A549 (cell line): ENCODE measurements at regions not wholly inside any gene's neighbourhood (a gene's known extent, or its start where the extent isn't known, plus 50 kb on each side); places are given as distances from the start of the nearest gene placed in this dataset.
"Not testable (repeated sequence)": the region's sequence is repeated elsewhere in the genome, so short reads cannot be mapped to it uniquely, and the experiment has no call there.

Source experiments
- ATAC-seq, 2 experiments: fragments of 200-7000 bp in 1 of 2; fragments of >200 bp in 1 of 2; cut with Nextera tagmentation in 1 of 2; cut with Tn5 transposase in 1 of 2; 3 replicates each; pipeline versions ENCODE4 v1.8.0 to v1.9.1; 2018 to 2020; ENCODE audit warnings: mild to moderate bottlenecking in 1 of 2, moderate library complexity in 1 of 2
- CTCF ChIA-PET: fragments of 300-600 bp; sonication (Branson Sonifier 250); formaldehyde crosslinking; extraction: SDS; loops from one replicate; lab custom pipeline; 2021; ENCODE audit warnings: antibody characterized with exemption, inconsistent platforms; lab: Yijun Ruan, JAX
- POLR2A ChIA-PET: fragments of 350-600 bp; formaldehyde crosslinking; extraction: SDS; loops from one replicate; lab custom pipeline; 2021; ENCODE audit warnings: antibody characterized with exemption, inconsistent platforms; lab: Yijun Ruan, JAX
- DNase-seq, 2 experiments: peaks; one replicate each; pipeline versions ENCODE4 v3.0.0 to v3.0.0-alpha.2; 2011 to 2016; ENCODE audit warnings: low read depth in 1 of 2, low spot score in 1 of 2
- FAIRE-seq: peaks from 2 replicates; lab custom pipeline; 2011; peaks lifted over from hg19 to GRCh38; lab: Jason Lieb, UNC
- H3K27ac ChIP-seq, 2 experiments: fragments of >200 bp; sonication (Bioruptor Twin); formaldehyde crosslinking; 3 replicates each; pipeline ENCODE4 v1.5.1; 2016 to 2017
- H3K4me1 ChIP-seq: fragments of >200 bp; sonication (Bioruptor Twin); formaldehyde crosslinking; 3 replicates; pipeline ENCODE4 v1.6.1; 2016
- H3K4me2 ChIP-seq: fragments of >200 bp; sonication (Bioruptor Twin); formaldehyde crosslinking; 3 replicates; pipeline ENCODE4 v1.6.1; 2016
- H3K4me3 ChIP-seq: fragments of >200 bp; sonication (Bioruptor Twin); formaldehyde crosslinking; 3 replicates; pipeline ENCODE4 v1.5.1; 2016
- H3K9me3 ChIP-seq: fragments of >200 bp; sonication (Bioruptor Twin); formaldehyde crosslinking; 3 replicates; pipeline ENCODE4 v1.6.1; 2016
- HEYL ChIP-seq: fragments of 250-450 bp; sonication (Bioruptor Pico); IDR thresholded peaks from 2 replicates; pipeline ENCODE4 v1.8.0; 2021; ENCODE audit warnings: mild to moderate bottlenecking, moderate library complexity
- HOXA7 ChIP-seq: fragments of 250-450 bp; sonication (Bioruptor Pico); IDR thresholded peaks from 2 replicates; pipeline ENCODE4 v1.5.0; 2020; ENCODE audit warnings: mild to moderate bottlenecking, moderate library complexity
- KDM1A ChIP-seq: fragments of 200-600 bp; sonication (generic); IDR thresholded peaks from 2 replicates; pipeline ENCODE4 v1.6.1; 2016; ENCODE audit warnings: low read depth, mild to moderate bottlenecking
- NR3C1 ChIP-seq: fragments of >200 bp; sonication (Bioruptor Twin); formaldehyde crosslinking; IDR thresholded peaks from 3 replicates; pipeline ENCODE4 v1.6.1; 2017
- POLR2A ChIP-seq: IDR thresholded peaks from 2 replicates; pipeline ENCODE4 v1.6.1; 2012; ENCODE audit warnings: mild to moderate bottlenecking, low read length
- POLR2AphosphoS2 ChIP-seq: conservative IDR thresholded peaks from 2 replicates; pipeline ENCODE4 v1.6.1; 2012; ENCODE audit warnings: low read length, improper control_type of control experiment, inconsistent platforms
- RAD21 ChIP-seq, 2 experiments: fragments of >200 bp in 1 of 2; sonication (Bioruptor Twin) in 1 of 2; formaldehyde crosslinking in 1 of 2; IDR thresholded peaks in 1 of 2; conservative IDR thresholded peaks in 1 of 2; 2 replicates in 1 of 2; 3 replicates in 1 of 2; pipeline ENCODE4 v1.6.1; 2012 to 2018; ENCODE audit warnings: inconsistent platforms in 1 of 2
- RARB ChIP-seq: fragments of 250-450 bp; sonication (Bioruptor Pico); IDR thresholded peaks from 2 replicates; pipeline ENCODE4 v1.8.0; 2021; ENCODE audit warnings: mild to moderate bottlenecking, moderate library complexity
- REST ChIP-seq: fragments of 200-600 bp; sonication (generic); IDR thresholded peaks from 2 replicates; pipeline ENCODE4 v1.6.1; 2016; ENCODE audit warnings: antibody characterized with exemption, mild to moderate bottlenecking, moderate library complexity
- USF2 ChIP-seq: fragments of 450-650 bp; IDR thresholded peaks from 2 replicates; pipeline ENCODE4 v1.6.1; 2014; ENCODE audit warnings: antibody characterized with exemption
- ZSCAN20 ChIP-seq: fragments of 250-450 bp; sonication (Bioruptor Pico); IDR thresholded peaks from 2 replicates; pipeline ENCODE4 v1.8.0; 2022; ENCODE audit warnings: mild to moderate bottlenecking, moderate library complexity
- WGBS: methylation state at CpG from one replicate; pipeline ENCODE4 v1.1.6; 2017; ENCODE audit errors: missing lambda C conversion rate; 5-methylcytosine and 5-hydroxymethylcytosine counted together
- TF ChIP-seq, protein P1 (sequence below): IDR thresholded peaks from 2 replicates; pipeline ENCODE4 v1.6.1; 2012; ENCODE audit warnings: low read depth, borderline replicate concordance
- TF ChIP-seq, protein P2 (sequence below): IDR thresholded peaks from 2 replicates; pipeline ENCODE4 v1.6.1; 2012

DNA sequence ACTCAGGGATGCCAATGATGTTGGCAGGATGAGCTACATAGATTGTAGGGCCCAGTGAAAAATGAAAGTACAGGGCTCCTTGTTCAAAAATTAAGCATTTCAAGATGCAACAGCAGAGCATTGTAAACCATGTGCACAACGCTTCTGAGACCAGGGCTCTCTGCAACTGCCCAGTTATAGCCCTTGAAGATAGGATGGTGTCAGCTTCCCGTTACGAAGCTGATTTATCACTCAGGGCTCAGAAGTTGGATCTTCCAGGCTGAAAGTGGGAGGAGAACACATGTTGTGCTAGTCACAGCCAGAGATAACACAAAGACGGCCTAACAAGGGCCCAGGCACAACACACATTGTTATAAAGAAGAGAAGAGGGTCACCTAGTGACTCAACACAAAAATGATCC, 466.7 kb downstream of the TUBA3C start:
- DNase-seq, result no peak
- no peak for ATAC-seq
- Histone ChIP-seq H3K4me1 (no peaks in the 10 kb centered on the region), H3K9me3 (no peaks in the 10 kb centered on the region), H3K27ac (no peak overlapping the region), H3K4me2 (no peak overlapping the region), H3K4me3 (no peak overlapping the region)
- POLR2A ChIA-PET, result no interaction called here
- 5% methylated on average over 4 of the region's 4 CpGs for WGBS
- CTCF ChIA-PET, result no interaction called here
- TF ChIP-seq REST, result no peak
- TF ChIP-seq RAD21 (conservative IDR thresholded peaks at IDR 0.05 in 1 of 2, IDR thresholded peaks at IDR 0.05 in 1 of 2), result no peak
- TF ChIP-seq HOXA7, result no peak
- TF ChIP-seq POLR2A, result no peak
- TF ChIP-seq, protein P1, sequence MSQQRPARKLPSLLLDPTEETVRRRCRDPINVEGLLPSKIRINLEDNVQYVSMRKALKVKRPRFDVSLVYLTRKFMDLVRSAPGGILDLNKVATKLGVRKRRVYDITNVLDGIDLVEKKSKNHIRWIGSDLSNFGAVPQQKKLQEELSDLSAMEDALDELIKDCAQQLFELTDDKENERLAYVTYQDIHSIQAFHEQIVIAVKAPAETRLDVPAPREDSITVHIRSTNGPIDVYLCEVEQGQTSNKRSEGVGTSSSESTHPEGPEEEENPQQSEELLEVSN, result no peak
- no peak for TF ChIP-seq RARB (CRISPR knock-in tag)
- no peak for TF ChIP-seq KDM1A
- TF ChIP-seq POLR2AphosphoS2, result no peak
- TF ChIP-seq NR3C1, result no peak
- no peak for TF ChIP-seq HEYL
- TF ChIP-seq ZSCAN20 (CRISPR knock-in tag), result no peak
- no peak for TF ChIP-seq USF2
- TF ChIP-seq, protein P2, sequence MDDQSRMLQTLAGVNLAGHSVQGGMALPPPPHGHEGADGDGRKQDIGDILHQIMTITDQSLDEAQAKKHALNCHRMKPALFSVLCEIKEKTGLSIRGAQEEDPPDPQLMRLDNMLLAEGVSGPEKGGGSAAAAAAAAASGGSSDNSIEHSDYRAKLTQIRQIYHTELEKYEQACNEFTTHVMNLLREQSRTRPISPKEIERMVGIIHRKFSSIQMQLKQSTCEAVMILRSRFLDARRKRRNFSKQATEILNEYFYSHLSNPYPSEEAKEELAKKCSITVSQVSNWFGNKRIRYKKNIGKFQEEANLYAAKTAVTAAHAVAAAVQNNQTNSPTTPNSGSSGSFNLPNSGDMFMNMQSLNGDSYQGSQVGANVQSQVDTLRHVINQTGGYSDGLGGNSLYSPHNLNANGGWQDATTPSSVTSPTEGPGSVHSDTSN, result no peak
- no peak for FAIRE-seq

DNA sequence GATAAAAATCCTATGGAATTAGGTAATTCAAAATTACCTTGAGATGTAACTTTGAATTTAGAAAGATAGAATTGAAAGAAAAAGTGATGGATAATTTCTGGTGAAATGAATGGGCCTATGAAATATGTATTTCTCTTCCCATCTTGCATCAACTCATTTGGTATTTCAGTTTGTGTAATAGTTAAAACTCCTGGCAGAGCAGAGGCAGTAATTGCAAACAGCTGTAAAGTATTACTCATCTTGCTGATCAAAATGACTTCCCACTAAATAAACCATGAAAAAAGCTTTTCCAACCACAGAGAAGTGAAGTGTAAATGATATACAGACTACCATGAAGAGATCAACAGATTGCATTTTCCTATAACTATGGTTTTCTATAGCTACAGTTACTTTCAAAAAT, 471.0 kb downstream of the TUBA3C start:
- ATAC-seq, FAIRE-seq, H3K4me1 ChIP-seq, CTCF ChIA-PET, DNase-seq, H3K4me2 ChIP-seq, POLR2A ChIA-PET, H3K9me3 ChIP-seq, H3K4me3 ChIP-seq, H3K27ac ChIP-seq: not testable (repeated sequence)

GRCh38 chr13:18706538-18706937, 475.1 kb downstream of the TUBA3C start:
- CTCF ChIA-PET, H3K9me3 ChIP-seq, H3K4me2 ChIP-seq, ATAC-seq, H3K4me3 ChIP-seq, H3K27ac ChIP-seq, FAIRE-seq, POLR2A ChIA-PET, H3K4me1 ChIP-seq, DNase-seq: not testable (repeated sequence)
- 3% methylated on average over 3 of the region's 4 CpGs for WGBS

DNA sequence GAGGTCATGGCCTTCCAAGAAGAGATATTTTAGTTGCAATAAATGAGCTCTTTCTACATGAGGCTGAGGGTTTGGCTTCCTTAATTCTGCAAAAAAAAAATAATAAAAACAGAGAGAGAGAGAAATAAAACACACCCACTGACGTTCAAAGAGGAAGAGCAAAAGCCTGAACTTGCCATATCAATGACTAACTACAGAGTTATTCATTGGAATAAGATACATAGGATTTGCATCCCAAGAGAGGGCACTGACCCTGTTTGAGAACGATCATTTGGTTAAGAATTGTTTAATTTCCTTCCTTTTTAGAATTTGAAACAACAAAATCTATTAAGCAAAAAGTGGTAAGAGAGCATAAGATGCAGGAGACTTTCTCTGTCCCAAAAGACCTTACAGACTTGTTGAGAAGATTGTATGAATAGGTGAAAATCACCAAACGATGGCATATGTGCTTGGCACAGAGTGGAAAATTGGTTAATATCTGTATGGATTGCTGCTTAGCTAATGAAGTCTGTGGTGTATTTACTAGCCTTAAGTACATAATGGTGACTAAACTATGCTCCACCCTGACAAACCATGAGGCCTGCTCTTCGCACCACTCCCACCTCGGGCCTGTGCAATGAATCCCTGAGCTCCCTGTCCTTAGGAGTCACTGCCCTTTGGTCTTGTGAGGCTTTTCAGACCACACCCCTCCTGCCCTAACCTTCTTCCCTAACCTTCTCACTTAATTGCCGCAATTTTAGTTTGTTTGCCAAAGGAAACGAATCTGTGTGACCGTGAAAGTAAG, 479.0 kb downstream of the TUBA3C start:
- not testable (repeated sequence) for H3K4me3 ChIP-seq

GRCh38 chr13:18698332-18698731, 483.3 kb downstream of the TUBA3C start:
- CTCF ChIA-PET, POLR2A ChIA-PET: not testable (repeated sequence)
- no CpG with 5 or more reads among the region's 3 CpGs for WGBS

More for the DNA sequence above, 479.0 kb downstream of the TUBA3C start:
- ATAC-seq, H3K4me1 ChIP-seq, CTCF ChIA-PET, H3K9me3 ChIP-seq, DNase-seq, POLR2A ChIA-PET, H3K27ac ChIP-seq, FAIRE-seq, H3K4me2 ChIP-seq: not testable (repeated sequence)
- 2% methylated on average over 8 of the region's 8 CpGs for WGBS

DNA sequence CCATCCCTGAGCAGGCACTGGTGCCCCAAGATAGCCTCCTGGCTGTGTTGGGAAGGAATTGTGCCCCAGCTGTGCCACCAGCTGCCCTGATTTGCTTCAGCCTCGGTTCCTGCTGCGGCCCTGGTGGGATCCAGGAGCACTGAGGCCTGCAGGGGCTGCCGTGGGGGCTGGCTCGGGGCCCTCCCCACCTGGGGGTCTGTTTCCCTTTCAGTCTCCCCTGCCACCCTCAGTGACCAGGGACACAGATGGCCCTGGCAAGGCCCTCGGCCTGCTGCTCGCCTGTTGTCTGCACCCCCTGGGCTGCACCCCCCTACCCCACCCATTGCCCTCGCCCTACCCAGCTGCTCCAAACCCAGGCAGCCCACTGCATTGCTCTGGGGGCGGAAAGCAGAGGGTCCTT, 483.8 kb downstream of the TUBA3C start:
- CTCF ChIA-PET, ATAC-seq, FAIRE-seq: not testable (repeated sequence)

More at GRCh38 chr13:18698332-18698731, 483.3 kb downstream of the TUBA3C start:
- not testable (repeated sequence) for H3K4me2 ChIP-seq, H3K27ac ChIP-seq, DNase-seq, ATAC-seq, H3K4me3 ChIP-seq, H3K4me1 ChIP-seq, FAIRE-seq, H3K9me3 ChIP-seq

GRCh38 chr13:18697221-18697620, 484.4 kb downstream of the TUBA3C start:
- DNase-seq, CTCF ChIA-PET, H3K27ac ChIP-seq, ATAC-seq, H3K4me3 ChIP-seq, POLR2A ChIA-PET, H3K9me3 ChIP-seq, H3K4me1 ChIP-seq, FAIRE-seq, H3K4me2 ChIP-seq: not testable (repeated sequence)
- 46% methylated on average over 5 of the region's 21 CpGs for WGBS

More for the DNA sequence above, 483.8 kb downstream of the TUBA3C start:
- H3K4me3 ChIP-seq, H3K4me1 ChIP-seq, H3K27ac ChIP-seq, DNase-seq, H3K4me2 ChIP-seq, H3K9me3 ChIP-seq, POLR2A ChIA-PET: not testable (repeated sequence)
- no CpG with 5 or more reads among the region's 8 CpGs for WGBS
